ENCODE measurements at regions not wholly inside any gene's neighbourhood (a gene's known extent, or its start where the extent isn't known, plus 50 kb on each side); places are given as distances from the start of the nearest gene placed in this dataset.
A peak's percentile ranks its signal among the peaks of the same experiment; 100 is the strongest.

- Histone ChIP-seq H3K36me3 (ENCODE audit: control insufficient read depth, insufficient read depth, low read length) (no peaks in the 10 kb centered on the region), H3K4me3 (ENCODE audit: low read length) (no peak overlapping the region), H3K9me3 (ENCODE audit: control insufficient read depth, low read length) (no peaks in the 10 kb centered on the region), H3K4me1 (ENCODE audit: control insufficient read depth, insufficient read depth, low read length) (no peaks in the 10 kb centered on the region), H3K27ac (ENCODE audit: low read depth, low read length) (no peak overlapping the region), H3K9ac (ENCODE audit: extremely low read depth, low read length, poor library complexity, severe bottlenecking) (no peak overlapping the region), H3K27me3 (ENCODE audit: control insufficient read depth, insufficient read depth, low read length, poor library complexity, severe bottlenecking) (no peaks in the 10 kb centered on the region)
- Mint-ChIP-seq H3K9me3 (no peaks in the 10 kb centered on the region), H3K4me1 (no peaks in the 10 kb centered on the region), H3K36me3 (ENCODE audit: low read depth) (no peaks in the 10 kb centered on the region), H3K27me3 (ENCODE audit: insufficient read depth) (no peaks in the 10 kb centered on the region), H3K27ac (no peak overlapping the region), H3K4me3 (no peak overlapping the region)
- 83% methylated on average over 1 of the region's 1 CpG; no CpG with 5 or more reads in 1 of the 2 experiments for WGBS, 2 experiments (ENCODE audit: insufficient coverage in 1 of 2, insufficient read length in 1 of 2)
- no peak for TF ChIP-seq CTCF (conservative IDR thresholded peaks at IDR 0.05)
- no peak for DNase-seq
These were observed 1632.4 kb downstream of the RPA4 start for GRCh38 chrX:98516120-98516519.

- Histone ChIP-seq H3K4me3 (ENCODE audit: low read length) (no peak overlapping the region), H3K9me3 (ENCODE audit: control insufficient read depth, low read length) (no peaks in the 10 kb centered on the region), H3K27me3 (ENCODE audit: control insufficient read depth, insufficient read depth, low read length, poor library complexity, severe bottlenecking) (no peaks in the 10 kb centered on the region), H3K4me1 (ENCODE audit: control insufficient read depth, insufficient read depth, low read length) (no peaks in the 10 kb centered on the region), H3K9ac (ENCODE audit: extremely low read depth, low read length, poor library complexity, severe bottlenecking) (no peak overlapping the region), H3K36me3 (ENCODE audit: control insufficient read depth, insufficient read depth, low read length) (no peaks in the 10 kb centered on the region), H3K27ac (ENCODE audit: low read depth, low read length) (no peak overlapping the region)
- H3K27me3 Mint-ChIP-seq (ENCODE audit: insufficient read depth) = no peaks in the 10 kb centered on the region
- no peak overlapping the region for H3K4me3 Mint-ChIP-seq
- H3K4me1 Mint-ChIP-seq = peaks cover 37% of the 10 kb centered on the region
- TF ChIP-seq CTCF (conservative IDR thresholded peaks at IDR 0.05) = no peak
- H3K36me3 Mint-ChIP-seq (ENCODE audit: low read depth) = peaks cover 3% of the 10 kb centered on the region
- H3K27ac Mint-ChIP-seq = peak overlapping the region; percentile 81
- WGBS, 2 experiments (ENCODE audit: insufficient coverage in 1 of 2, insufficient read length in 1 of 2) = 63% methylated on average over 3 of the region's 3 CpGs; no CpG with 5 or more reads in 1 of the 2 experiments
- DNase-seq = peak; percentile 51
- H3K9me3 Mint-ChIP-seq = peaks cover 12% of the 10 kb centered on the region
These were observed 1639.3 kb downstream of the RPA4 start for GRCh38 chrX:98523026-98523425.

- Mint-ChIP-seq H3K4me1 (peaks cover 37% of the 10 kb centered on the region), H3K36me3 (ENCODE audit: low read depth) (peaks cover 8% of the 10 kb centered on the region), H3K27ac (peak overlapping the region; percentile 67), H3K4me3 (no peak overlapping the region), H3K27me3 (ENCODE audit: insufficient read depth) (no peaks in the 10 kb centered on the region), H3K9me3 (peaks cover 17% of the 10 kb centered on the region)
- Histone ChIP-seq H3K36me3 (ENCODE audit: control insufficient read depth, insufficient read depth, low read length) (no peaks in the 10 kb centered on the region), H3K27ac (ENCODE audit: low read depth, low read length) (no peak overlapping the region), H3K27me3 (ENCODE audit: control insufficient read depth, insufficient read depth, low read length, poor library complexity, severe bottlenecking) (no peaks in the 10 kb centered on the region), H3K4me3 (ENCODE audit: low read length) (no peak overlapping the region), H3K9me3 (ENCODE audit: control insufficient read depth, low read length) (no peaks in the 10 kb centered on the region), H3K9ac (ENCODE audit: extremely low read depth, low read length, poor library complexity, severe bottlenecking) (no peak overlapping the region), H3K4me1 (ENCODE audit: control insufficient read depth, insufficient read depth, low read length) (no peaks in the 10 kb centered on the region)
- no peak for TF ChIP-seq CTCF (conservative IDR thresholded peaks at IDR 0.05)
- DNase-seq = no peak
- 81 to 94% methylated on average over 2 to 3 of the region's 3 CpGs for WGBS, 2 experiments (ENCODE audit: insufficient coverage in 1 of 2, insufficient read length in 1 of 2)
These were observed 1639.8 kb downstream of the RPA4 start for GRCh38 chrX:98523521-98523920.

Data from endodermal cell (in vitro differentiated cells).